ENCODE measurements at regions not wholly inside any gene's neighbourhood (a gene's known extent, or its start where the extent isn't known, plus 50 kb on each side); places are given as distances from the start of the nearest gene placed in this dataset.

GRCh38 chr16:88318521-88318920 is 64.2 kb upstream of the ZNF469 start:
- TF ChIP-seq EZH2phosphoT487 (IDR thresholded peaks at IDR 0.05; ENCODE audit: borderline replicate concordance, low read depth, low read length) (no peak), CTCF (conservative IDR thresholded peaks at IDR 0.05; ENCODE audit: low read length) (no peak)
- H3K9me3 ChIP-seq (ENCODE audit: low read length): no peaks in the 10 kb centered on the region
- no peaks in the 10 kb centered on the region for H3K36me3 ChIP-seq (ENCODE audit: insufficient read depth, low read length)
- H3K4me2 ChIP-seq (ENCODE audit: low read length): no peak overlapping the region
- ChIA-PET POLR2A (no interaction called here), CTCF (ENCODE audit: unreplicated experiment) (no interaction called here)
- no peaks in the 10 kb centered on the region for H3K79me2 ChIP-seq (ENCODE audit: insufficient read depth, low read depth, low read length)
- no peak overlapping the region for H3K27ac ChIP-seq (ENCODE audit: low read depth, low read length, poor library complexity, severe bottlenecking)
- intact Hi-C loops (cut with micrococcal nuclease; ENCODE audit: unreplicated experiment): no loop called here
- H2AFZ ChIP-seq (ENCODE audit: low read length): no peak overlapping the region
- DNase-seq (ENCODE audit: low spot score): no peak
- no peaks in the 10 kb centered on the region for H3K9me2 ChIP-seq (ENCODE audit: insufficient read depth, low read length)
- H3K4me1 ChIP-seq (ENCODE audit: insufficient read depth, low read length, poor library complexity, severe bottlenecking): no peaks in the 10 kb centered on the region
- BruUV-seq (replicated peaks): no TSS peak
- no peak overlapping the region for H3K4me3 ChIP-seq (ENCODE audit: low read depth, low read length, poor library complexity, severe bottlenecking)
- H4K20me1 ChIP-seq (ENCODE audit: insufficient read depth, low read length): no peaks in the 10 kb centered on the region

GRCh38 chr16:88319116-88319965 is 63.4 kb upstream of the ZNF469 start:
- no peaks in the 10 kb centered on the region for H3K36me3 ChIP-seq (ENCODE audit: insufficient read depth, low read length)
- no peak overlapping the region for H3K4me3 ChIP-seq (ENCODE audit: low read depth, low read length, poor library complexity, severe bottlenecking)
- H3K9me3 ChIP-seq (ENCODE audit: low read length): no peaks in the 10 kb centered on the region
- DNase-seq (ENCODE audit: low spot score): no peak
- H3K27ac ChIP-seq (ENCODE audit: low read depth, low read length, poor library complexity, severe bottlenecking): no peak overlapping the region
- no TSS peak for BruUV-seq (replicated peaks)
- H2AFZ ChIP-seq (ENCODE audit: low read length): no peak overlapping the region
- no peak overlapping the region for H3K4me2 ChIP-seq (ENCODE audit: low read length)
- POLR2A ChIA-PET: no interaction called here
- no peaks in the 10 kb centered on the region for H3K79me2 ChIP-seq (ENCODE audit: insufficient read depth, low read depth, low read length)
- H4K20me1 ChIP-seq (ENCODE audit: insufficient read depth, low read length): no peaks in the 10 kb centered on the region
- intact Hi-C loops (cut with micrococcal nuclease; ENCODE audit: unreplicated experiment): no loop called here
- no peaks in the 10 kb centered on the region for H3K4me1 ChIP-seq (ENCODE audit: insufficient read depth, low read length, poor library complexity, severe bottlenecking)
- CTCF ChIA-PET (ENCODE audit: unreplicated experiment): no interaction called here
- no peaks in the 10 kb centered on the region for H3K9me2 ChIP-seq (ENCODE audit: insufficient read depth, low read length)
- TF ChIP-seq EZH2phosphoT487 (IDR thresholded peaks at IDR 0.05; ENCODE audit: borderline replicate concordance, low read depth, low read length): no peak
- TF ChIP-seq CTCF (conservative IDR thresholded peaks at IDR 0.05; ENCODE audit: low read length): no peak

- CTCF ChIA-PET (ENCODE audit: unreplicated experiment): no interaction called here
- H3K79me2 ChIP-seq (ENCODE audit: insufficient read depth, low read depth, low read length): no peaks in the 10 kb centered on the region
- TF ChIP-seq EZH2phosphoT487 (IDR thresholded peaks at IDR 0.05; ENCODE audit: borderline replicate concordance, low read depth, low read length): no peak
- no TSS peak for BruUV-seq (replicated peaks)
- no peak overlapping the region for H3K4me2 ChIP-seq (ENCODE audit: low read length)
- no peaks in the 10 kb centered on the region for H3K9me2 ChIP-seq (ENCODE audit: insufficient read depth, low read length)
- H3K9me3 ChIP-seq (ENCODE audit: low read length): no peaks in the 10 kb centered on the region
- no peak overlapping the region for H2AFZ ChIP-seq (ENCODE audit: low read length)
- H4K20me1 ChIP-seq (ENCODE audit: insufficient read depth, low read length): no peaks in the 10 kb centered on the region
- DNase-seq (ENCODE audit: low spot score): peak; percentile 30
- H3K4me1 ChIP-seq (ENCODE audit: insufficient read depth, low read length, poor library complexity, severe bottlenecking): no peaks in the 10 kb centered on the region
- POLR2A ChIA-PET: no interaction called here
- no peak overlapping the region for H3K4me3 ChIP-seq (ENCODE audit: low read depth, low read length, poor library complexity, severe bottlenecking)
- H3K27ac ChIP-seq (ENCODE audit: low read depth, low read length, poor library complexity, severe bottlenecking): no peak overlapping the region
- intact Hi-C loops (cut with micrococcal nuclease; ENCODE audit: unreplicated experiment): no loop called here
- no peaks in the 10 kb centered on the region for H3K36me3 ChIP-seq (ENCODE audit: insufficient read depth, low read length)
Observed at GRCh38 chr16:88320947-88321634, 61.7 kb upstream of the ZNF469 start.

Data from OCI-LY7 (cell line).